ENCODE measurements at regions not wholly inside any gene's neighbourhood (a gene's known extent, or its start where the extent isn't known, plus 50 kb on each side); places are given as distances from the start of the nearest gene placed in this dataset.

DNA sequence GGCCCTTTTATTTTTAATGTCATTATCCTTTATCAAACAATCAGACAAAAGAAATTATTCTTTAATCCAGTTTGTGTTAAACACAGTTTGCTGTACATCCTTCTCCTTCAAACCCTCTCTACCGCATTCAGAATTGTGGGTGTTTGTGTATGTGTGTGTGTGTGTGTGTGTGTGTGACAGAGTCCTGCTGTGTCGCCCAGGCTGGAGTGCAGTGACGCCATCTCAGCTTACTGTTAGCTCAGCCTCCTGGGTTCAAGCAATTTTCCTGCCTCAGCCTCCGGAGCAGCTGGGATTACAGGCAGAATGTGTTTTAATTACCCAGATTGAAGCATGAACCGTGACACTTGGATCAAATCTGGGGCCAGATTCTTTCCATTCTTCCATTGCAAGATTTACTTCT lies 723.7 kb downstream of the DCDC2C start:
- no peak for TF ChIP-seq EZH2 (IDR thresholded peaks at IDR 0.05; ENCODE audit: borderline replicate concordance, low read depth, low read length, severe bottlenecking)
- no peak for TF ChIP-seq CTCF (IDR thresholded peaks at IDR 0.05; ENCODE audit: borderline replicate concordance, extremely low read depth, low read length, poor library complexity, severe bottlenecking)
- no peak for ATAC-seq (ENCODE audit: insufficient read depth, low read depth)
- Histone ChIP-seq H3K4me3 (ENCODE audit: low read depth in 1 of 2, low read length in 2 of 2) (no peak overlapping the region), H4K20me1 (ENCODE audit: insufficient read depth, low read length) (no peaks in the 10 kb centered on the region), H3K9ac (ENCODE audit: low read depth, low read length) (no peak overlapping the region), H2AFZ (ENCODE audit: low read depth, low read length) (no peak overlapping the region), H3K4me2 (ENCODE audit: insufficient read depth, low read length) (no peak overlapping the region), H3K27ac (ENCODE audit: low read length) (no peak overlapping the region), H3K27me3 (ENCODE audit: insufficient read depth, low read length, poor library complexity) (no peaks in the 10 kb centered on the region), H3K9me3 (ENCODE audit: insufficient read depth, low read length, severe bottlenecking) (no peaks in the 10 kb centered on the region), H3K36me3 (ENCODE audit: insufficient read depth, low read length) (no peaks in the 10 kb centered on the region), H3K79me2 (ENCODE audit: insufficient read depth, low read length) (no peaks in the 10 kb centered on the region), H3K4me1 (ENCODE audit: insufficient read depth, low read length) (no peaks in the 10 kb centered on the region)
- no peak for DNase-seq

DNA sequence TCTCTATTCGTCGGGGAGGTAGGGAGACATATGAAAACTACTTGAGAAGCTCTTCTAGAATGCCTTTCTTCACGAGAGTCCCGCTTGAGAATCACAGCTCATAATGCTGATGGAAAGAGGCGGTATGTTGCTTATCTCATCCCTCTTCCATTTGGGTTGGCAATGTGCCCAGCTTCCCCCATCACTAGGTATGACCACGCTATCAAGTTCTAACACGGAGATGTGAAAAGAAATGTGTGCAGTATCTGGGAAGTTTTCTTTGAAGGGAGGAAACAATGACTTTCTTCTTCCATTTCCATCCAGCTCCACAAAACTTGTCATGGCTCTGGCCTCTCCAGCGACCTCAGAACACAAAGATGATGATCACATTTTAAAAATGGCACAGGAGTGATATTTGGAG lies 742.4 kb downstream of the DCDC2C start:
- Histone ChIP-seq H3K9ac (ENCODE audit: low read depth, low read length) (no peak overlapping the region), H3K4me2 (ENCODE audit: insufficient read depth, low read length) (no peak overlapping the region), H4K20me1 (ENCODE audit: insufficient read depth, low read length) (no peaks in the 10 kb centered on the region), H3K27me3 (ENCODE audit: insufficient read depth, low read length, poor library complexity) (no peaks in the 10 kb centered on the region), H2AFZ (ENCODE audit: low read depth, low read length) (no peak overlapping the region), H3K36me3 (ENCODE audit: insufficient read depth, low read length) (no peaks in the 10 kb centered on the region), H3K79me2 (ENCODE audit: insufficient read depth, low read length) (no peaks in the 10 kb centered on the region), H3K4me1 (ENCODE audit: insufficient read depth, low read length) (no peaks in the 10 kb centered on the region), H3K27ac (ENCODE audit: low read length) (no peak overlapping the region), H3K9me3 (ENCODE audit: insufficient read depth, low read length, severe bottlenecking) (no peaks in the 10 kb centered on the region), H3K4me3 (ENCODE audit: low read depth in 1 of 2, low read length in 2 of 2) (no peak overlapping the region)
- TF ChIP-seq EZH2 (IDR thresholded peaks at IDR 0.05; ENCODE audit: borderline replicate concordance, low read depth, low read length, severe bottlenecking) (no peak), CTCF (IDR thresholded peaks at IDR 0.05; ENCODE audit: borderline replicate concordance, extremely low read depth, low read length, poor library complexity, severe bottlenecking) (no peak)
- ATAC-seq (ENCODE audit: insufficient read depth, low read depth) (no peak), DNase-seq (no peak)

- H3K4me3 ChIP-seq (ENCODE audit: low read depth in 1 of 2, low read length in 2 of 2) = no peak overlapping the region
- no peak for ATAC-seq (ENCODE audit: insufficient read depth, low read depth)
- H3K4me2 ChIP-seq (ENCODE audit: insufficient read depth, low read length) = no peak overlapping the region
- H4K20me1 ChIP-seq (ENCODE audit: insufficient read depth, low read length) = no peaks in the 10 kb centered on the region
- H2AFZ ChIP-seq (ENCODE audit: low read depth, low read length) = no peak overlapping the region
- H3K79me2 ChIP-seq (ENCODE audit: insufficient read depth, low read length) = no peaks in the 10 kb centered on the region
- no peak for TF ChIP-seq CTCF (IDR thresholded peaks at IDR 0.05; ENCODE audit: borderline replicate concordance, extremely low read depth, low read length, poor library complexity, severe bottlenecking)
- no peak for TF ChIP-seq EZH2 (IDR thresholded peaks at IDR 0.05; ENCODE audit: borderline replicate concordance, low read depth, low read length, severe bottlenecking)
- no peak for DNase-seq
- no peaks in the 10 kb centered on the region for H3K36me3 ChIP-seq (ENCODE audit: insufficient read depth, low read length)
- no peaks in the 10 kb centered on the region for H3K4me1 ChIP-seq (ENCODE audit: insufficient read depth, low read length)
- H3K27ac ChIP-seq (ENCODE audit: low read length) = no peak overlapping the region
- H3K9me3 ChIP-seq (ENCODE audit: insufficient read depth, low read length, severe bottlenecking) = no peaks in the 10 kb centered on the region
- H3K27me3 ChIP-seq (ENCODE audit: insufficient read depth, low read length, poor library complexity) = no peaks in the 10 kb centered on the region
- no peak overlapping the region for H3K9ac ChIP-seq (ENCODE audit: low read depth, low read length)
Observed at GRCh38 chr2:4454907-4455306, 751.5 kb downstream of the DCDC2C start.

All from DND-41 (cell line).